Keratinocyte (primary cell): ENCODE measurements at regions not wholly inside any gene's neighbourhood (a gene's known extent, or its start where the extent isn't known, plus 50 kb on each side); places are given as distances from the start of the nearest gene placed in this dataset.

ENCODE experiments used
- DNase-seq: peaks from one replicate; pipeline ENCODE4 v3.0.0-alpha.2; 2011; ENCODE audit warnings: low read depth, missing footprints, low spot score
- FAIRE-seq: peaks from 2 replicates; lab custom pipeline; 2011; peaks lifted over from hg19 to GRCh38; lab: Jason Lieb, UNC
- H2AFZ ChIP-seq: 2 replicates; pipeline ENCODE4 v1.6.0; 2012; ENCODE audit warnings: low read length, control low read depth, inconsistent platforms; ENCODE audit not compliant: control insufficient read depth
- H3K27ac ChIP-seq: 2 replicates; pipeline ENCODE4 v1.5.1; 2011; ENCODE audit warnings: low read length; ENCODE audit not compliant: control insufficient read depth, insufficient read depth
- H3K27me3 ChIP-seq: 3 replicates; pipeline ENCODE4 v1.6.0; 2011; ENCODE audit warnings: low read length; ENCODE audit not compliant: control insufficient read depth, insufficient read depth; ENCODE audit errors: extremely low read depth
- H3K36me3 ChIP-seq, 2 experiments: 2 replicates in 1 of 2; 3 replicates in 1 of 2; pipeline ENCODE4 v1.5.1; 2011; ENCODE audit warnings: low read length in 2 of 2, mild to moderate bottlenecking in 1 of 2; ENCODE audit not compliant: control insufficient read depth in 2 of 2, insufficient read depth in 2 of 2; ENCODE audit errors: extremely low read depth in 1 of 2
- H3K4me1 ChIP-seq: 3 replicates; pipeline ENCODE4 v1.5.1; 2011; ENCODE audit warnings: low read length; ENCODE audit not compliant: control insufficient read depth, insufficient read depth; ENCODE audit errors: extremely low read depth
- H3K4me2 ChIP-seq: 3 replicates; pipeline ENCODE4 v1.6.0; 2011; ENCODE audit warnings: low read depth, low read length; ENCODE audit not compliant: control insufficient read depth, insufficient read depth; ENCODE audit errors: extremely low read depth
- H3K4me3 ChIP-seq, 3 experiments: fragments of 200-600 bp in 1 of 3; sonication (generic) in 1 of 3; 2 replicates in 2 of 3; 3 replicates in 1 of 3; pipeline ENCODE4 v1.5.1; 2011 to 2016; ENCODE audit warnings: low read length in 3 of 3, mild to moderate bottlenecking in 3 of 3, control low read depth in 2 of 3, inconsistent platforms in 1 of 3, low read depth in 1 of 3, mixed read lengths in 1 of 3, mixed run types in 1 of 3, moderate library complexity in 1 of 3; ENCODE audit not compliant: control insufficient read depth in 2 of 3, insufficient read depth in 2 of 3; ENCODE audit errors: extremely low read depth in 1 of 3
- H3K79me2 ChIP-seq: 2 replicates; pipeline ENCODE4 v1.6.0; 2012; ENCODE audit warnings: low read length; ENCODE audit not compliant: control insufficient read depth, insufficient read depth
- H3K9ac ChIP-seq: 3 replicates; pipeline ENCODE4 v1.6.0; 2011; ENCODE audit warnings: low read length; ENCODE audit not compliant: control insufficient read depth, insufficient read depth; ENCODE audit errors: extremely low read depth
- H3K9me1 ChIP-seq: 3 replicates; pipeline ENCODE4 v1.6.0; 2011; ENCODE audit warnings: low read length; ENCODE audit not compliant: control insufficient read depth, insufficient read depth; ENCODE audit errors: extremely low read depth
- H3K9me3 ChIP-seq: 2 replicates; pipeline ENCODE4 v1.5.1; 2012; ENCODE audit warnings: low read depth, low read length; ENCODE audit not compliant: control insufficient read depth
- H4K20me1 ChIP-seq: 3 replicates; pipeline ENCODE4 v1.6.0; 2011; ENCODE audit warnings: low read length; ENCODE audit not compliant: control insufficient read depth, insufficient read depth; ENCODE audit errors: extremely low read depth
- EZH2 ChIP-seq: IDR thresholded peaks from one replicate; pipeline ENCODE4 v1.6.1; 2012; ENCODE audit warnings: inconsistent platforms, mild to moderate bottlenecking, low read length, moderate library complexity
- dilution Hi-C: fragments of 300-500 bp; cut with MboI; formaldehyde crosslinking; loops from one replicate; pipeline ENCODE4 v1.7.0; 2020; ENCODE audit warnings: low sequenced_read_pairs; ENCODE audit not compliant: extremely low pct_ligation_motif_present
- TF ChIP-seq, protein P1 (sequence below), 3 experiments: IDR thresholded peaks in 1 of 3; conservative IDR thresholded peaks in 1 of 3; optimal IDR thresholded peaks in 1 of 3; 2 replicates in 2 of 3; 3 replicates in 1 of 3; pipeline versions ENCODE3 to v1.5.1; 2011; ENCODE audit warnings: low read length in 3 of 3, mild to moderate bottlenecking in 3 of 3, moderate library complexity in 2 of 3, control low read depth in 1 of 3, inconsistent platforms in 1 of 3; ENCODE audit not compliant: insufficient read depth in 2 of 3; ENCODE audit errors: extremely low read depth in 1 of 3

DNA sequence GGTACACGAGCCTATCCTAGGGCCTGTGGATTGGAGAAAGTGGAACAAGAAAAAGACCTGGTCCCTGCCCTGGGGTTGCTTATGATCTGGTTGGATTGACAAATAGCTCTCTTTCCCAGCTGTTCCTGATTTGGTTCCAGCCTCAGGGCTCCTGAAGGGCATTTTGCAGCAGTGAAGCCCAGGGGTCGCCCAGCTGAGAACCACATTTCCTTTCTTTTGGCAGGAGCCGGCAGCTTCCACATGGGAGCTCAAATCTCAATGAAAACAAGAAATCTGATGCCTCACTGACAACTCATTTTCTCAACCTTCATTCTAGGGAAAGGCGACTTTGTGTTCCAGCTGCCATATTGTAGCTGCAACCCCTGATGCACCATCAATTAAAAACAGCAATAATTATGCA, 140.6 kb upstream of the CADM1 start:
- H3K4me3 ChIP-seq: no peak overlapping the region
- H3K27ac ChIP-seq: no peak overlapping the region
- H3K9me3 ChIP-seq: no peaks in the 10 kb centered on the region
- no peaks in the 10 kb centered on the region for H3K4me1 ChIP-seq
- no peak overlapping the region for H3K4me2 ChIP-seq
- no peaks in the 10 kb centered on the region for H3K79me2 ChIP-seq
- dilution Hi-C loops: no loop called here
- DNase-seq (no peak), FAIRE-seq (no peak)
- H2AFZ ChIP-seq: no peak overlapping the region
- no peaks in the 10 kb centered on the region for H3K9me1 ChIP-seq
- H3K27me3 ChIP-seq: peaks cover 8% of the 10 kb centered on the region
- H3K9ac ChIP-seq: no peak overlapping the region
- TF ChIP-seq, protein P1, sequence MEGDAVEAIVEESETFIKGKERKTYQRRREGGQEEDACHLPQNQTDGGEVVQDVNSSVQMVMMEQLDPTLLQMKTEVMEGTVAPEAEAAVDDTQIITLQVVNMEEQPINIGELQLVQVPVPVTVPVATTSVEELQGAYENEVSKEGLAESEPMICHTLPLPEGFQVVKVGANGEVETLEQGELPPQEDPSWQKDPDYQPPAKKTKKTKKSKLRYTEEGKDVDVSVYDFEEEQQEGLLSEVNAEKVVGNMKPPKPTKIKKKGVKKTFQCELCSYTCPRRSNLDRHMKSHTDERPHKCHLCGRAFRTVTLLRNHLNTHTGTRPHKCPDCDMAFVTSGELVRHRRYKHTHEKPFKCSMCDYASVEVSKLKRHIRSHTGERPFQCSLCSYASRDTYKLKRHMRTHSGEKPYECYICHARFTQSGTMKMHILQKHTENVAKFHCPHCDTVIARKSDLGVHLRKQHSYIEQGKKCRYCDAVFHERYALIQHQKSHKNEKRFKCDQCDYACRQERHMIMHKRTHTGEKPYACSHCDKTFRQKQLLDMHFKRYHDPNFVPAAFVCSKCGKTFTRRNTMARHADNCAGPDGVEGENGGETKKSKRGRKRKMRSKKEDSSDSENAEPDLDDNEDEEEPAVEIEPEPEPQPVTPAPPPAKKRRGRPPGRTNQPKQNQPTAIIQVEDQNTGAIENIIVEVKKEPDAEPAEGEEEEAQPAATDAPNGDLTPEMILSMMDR (optimal IDR thresholded peaks at IDR 0.05 in 1 of 3, IDR thresholded peaks at IDR 0.05 in 1 of 3, conservative IDR thresholded peaks at IDR 0.05 in 1 of 3; ENCODE audit: extremely low read depth in 1 of 3, insufficient read depth in 2 of 3, low read length in 3 of 3): no peak
- TF ChIP-seq EZH2: no peak
- no peaks in the 10 kb centered on the region for H3K36me3 ChIP-seq
- no peaks in the 10 kb centered on the region for H4K20me1 ChIP-seq

DNA sequence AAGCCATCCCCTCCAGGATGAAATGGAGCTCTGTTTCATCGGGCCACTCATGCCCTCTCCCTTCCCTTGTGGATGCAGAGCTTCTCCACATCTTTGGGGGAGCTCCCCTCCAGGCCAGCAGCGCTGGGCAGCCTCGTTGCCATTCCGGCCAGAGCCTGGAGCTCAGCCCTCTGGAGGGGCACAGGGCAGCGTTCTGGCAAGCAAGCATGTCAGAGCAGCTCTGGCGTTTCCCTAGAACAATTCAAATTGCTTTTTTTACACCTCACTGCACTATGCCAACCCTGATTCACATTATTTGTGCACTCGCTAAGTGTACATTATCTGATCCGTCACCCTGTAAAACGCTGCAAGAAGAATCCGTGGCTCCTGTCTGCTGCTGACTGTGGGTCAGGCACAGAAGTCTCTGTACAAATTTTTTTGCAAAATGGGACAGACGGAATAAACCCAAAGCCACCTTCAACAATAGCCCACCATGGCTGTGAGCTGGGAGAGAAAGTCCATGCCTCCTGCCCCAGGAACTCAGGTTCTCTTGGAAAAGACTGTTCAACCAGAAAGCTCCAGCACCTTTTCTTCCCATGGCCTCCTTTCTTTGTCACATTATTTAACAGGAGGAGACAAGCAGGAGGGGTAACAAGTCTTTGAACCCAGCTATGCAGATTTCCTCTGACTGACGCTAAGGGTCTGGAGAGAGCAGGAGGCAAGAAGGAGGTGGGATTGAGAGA, 139.5 kb upstream of the CADM1 start:
- no peaks in the 10 kb centered on the region for H4K20me1 ChIP-seq
- no peaks in the 10 kb centered on the region for H3K36me3 ChIP-seq
- dilution Hi-C loops: no loop called here
- H3K4me2 ChIP-seq: no peak overlapping the region
- no peaks in the 10 kb centered on the region for H3K79me2 ChIP-seq
- TF ChIP-seq, protein P1 (optimal IDR thresholded peaks at IDR 0.05 in 1 of 3, IDR thresholded peaks at IDR 0.05 in 1 of 3, conservative IDR thresholded peaks at IDR 0.05 in 1 of 3; ENCODE audit: extremely low read depth in 1 of 3, insufficient read depth in 2 of 3, low read length in 3 of 3): no peak
- no peak for TF ChIP-seq EZH2
- H3K27me3 ChIP-seq: peaks cover 8% of the 10 kb centered on the region
- no peak overlapping the region for H3K4me3 ChIP-seq
- no peak overlapping the region for H2AFZ ChIP-seq
- DNase-seq (no peak), FAIRE-seq (no peak)
- H3K4me1 ChIP-seq: no peaks in the 10 kb centered on the region
- no peaks in the 10 kb centered on the region for H3K9me1 ChIP-seq
- H3K9ac ChIP-seq: no peak overlapping the region
- no peaks in the 10 kb centered on the region for H3K9me3 ChIP-seq
- no peak overlapping the region for H3K27ac ChIP-seq
